HEK293T (cell line): ENCODE measurements at regions not wholly inside any gene's neighbourhood (a gene's known extent, or its start where the extent isn't known, plus 50 kb on each side); places are given as distances from the start of the nearest gene placed in this dataset.

Experiments used
- CTCF ChIA-PET: fragments of 350-600 bp; formaldehyde crosslinking; extraction: SDS; loops from one replicate; lab custom pipeline; 2021; ENCODE audit warnings: antibody characterized with exemption, inconsistent platforms; lab: Yijun Ruan, JAX
- POLR2A ChIA-PET: fragments of 350-600 bp; formaldehyde crosslinking; extraction: SDS; loops from one replicate; lab custom pipeline; 2020; ENCODE audit warnings: antibody characterized with exemption, inconsistent platforms; lab: Yijun Ruan, JAX
- DNase-seq: peaks from one replicate; pipeline ENCODE4 v3.0.0; 2012; ENCODE audit warnings: mixed read lengths; ENCODE audit errors: extremely low spot score
- ARNT ChIP-seq: fragments of 450-650 bp; IDR thresholded peaks from 2 replicates; pipeline ENCODE4 v1.6.1; 2017; ENCODE audit warnings: mild to moderate bottlenecking
- BHLHE40 ChIP-seq: fragments of 450-650 bp; IDR thresholded peaks from 2 replicates; pipeline ENCODE4 v1.6.1; 2016; ENCODE audit warnings: mild to moderate bottlenecking, moderate library complexity, borderline replicate concordance
- CTBP1 ChIP-seq: fragments of 450-650 bp; IDR thresholded peaks from 2 replicates; pipeline ENCODE4 v1.6.1; 2016; ENCODE audit warnings: borderline replicate concordance
- ELF4 ChIP-seq: fragments of 450-650 bp; IDR thresholded peaks from 2 replicates; pipeline ENCODE4 v1.6.1; 2017; ENCODE audit warnings: antibody characterized with exemption
- FOXA1 ChIP-seq: fragments of 450-650 bp; IDR thresholded peaks from 2 replicates; pipeline ENCODE4 v1.6.1; 2016; ENCODE audit warnings: mild to moderate bottlenecking
- FOXK2 ChIP-seq: fragments of 450-650 bp; IDR thresholded peaks from 2 replicates; pipeline ENCODE4 v1.6.1; 2016; ENCODE audit warnings: mild to moderate bottlenecking
- FOXM1 ChIP-seq: fragments of 450-650 bp; IDR thresholded peaks from 2 replicates; pipeline ENCODE4 v1.6.1; 2017; ENCODE audit warnings: mild to moderate bottlenecking, borderline replicate concordance
- HDGF ChIP-seq: fragments of 450-650 bp; IDR thresholded peaks from 2 replicates; pipeline ENCODE4 v1.6.1; 2017; ENCODE audit warnings: antibody characterized with exemption, borderline replicate concordance
- L3MBTL2 ChIP-seq: fragments of 450-650 bp; conservative IDR thresholded peaks from 2 replicates; pipeline ENCODE4 v1.6.1; 2016; ENCODE audit warnings: mild to moderate bottlenecking
- LEF1 ChIP-seq: fragments of 450-650 bp; IDR thresholded peaks from 2 replicates; pipeline ENCODE4 v1.6.1; 2017; ENCODE audit warnings: mild to moderate bottlenecking, borderline replicate concordance
- NFRKB ChIP-seq: fragments of 450-650 bp; IDR thresholded peaks from 2 replicates; pipeline ENCODE4 v1.6.1; 2016; ENCODE audit warnings: mild to moderate bottlenecking, moderate library complexity
- PKNOX1 ChIP-seq: fragments of 450-650 bp; IDR thresholded peaks from 2 replicates; pipeline ENCODE4 v1.6.1; 2016
- SP1 ChIP-seq: fragments of 450-650 bp; IDR thresholded peaks from 2 replicates; pipeline ENCODE4 v1.6.1; 2017
- SUZ12 ChIP-seq: fragments of 450-650 bp; IDR thresholded peaks from 2 replicates; pipeline ENCODE4 v1.6.1; 2016; ENCODE audit warnings: mild to moderate bottlenecking
- TARDBP ChIP-seq: fragments of 450-650 bp; IDR thresholded peaks from 2 replicates; pipeline ENCODE4 v1.6.1; 2016
- ZNF384 ChIP-seq: fragments of 450-650 bp; IDR thresholded peaks from 2 replicates; pipeline ENCODE4 v1.6.1; 2016

DNA sequence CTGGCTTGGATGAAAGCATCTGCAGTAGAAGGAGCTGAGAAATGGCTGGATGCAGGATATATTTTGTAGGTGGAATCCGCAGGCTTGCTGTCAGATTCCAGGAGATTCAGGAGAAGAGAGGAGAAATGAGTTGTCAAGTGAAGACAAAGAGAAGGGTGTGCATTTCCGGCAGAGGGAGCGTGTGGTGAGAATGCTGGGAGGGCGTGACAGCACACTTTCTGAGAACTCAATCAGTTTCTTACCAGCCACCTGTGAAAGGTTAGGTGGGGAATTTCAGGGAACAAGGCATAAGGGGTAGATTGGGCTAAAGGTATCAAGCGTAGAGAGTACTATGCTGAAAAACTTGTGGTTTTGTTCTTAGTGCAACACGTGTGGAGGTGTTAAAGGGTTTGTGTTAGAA lies 199.3 kb upstream of the ANKH start:
- TF ChIP-seq PKNOX1, result no peak
- no peak for TF ChIP-seq FOXK2
- TF ChIP-seq HDGF, result no peak
- TF ChIP-seq FOXA1, result no peak
- TF ChIP-seq SUZ12, result no peak
- TF ChIP-seq NFRKB, result no peak
- TF ChIP-seq FOXM1, result no peak
- TF ChIP-seq L3MBTL2, result no peak
- no peak for TF ChIP-seq CTBP1
- no peak for TF ChIP-seq TARDBP
- TF ChIP-seq LEF1, result no peak
- TF ChIP-seq SP1, result no peak
- ChIA-PET CTCF (no interaction called here), POLR2A (no interaction called here)
- DNase-seq, result no peak

DNA sequence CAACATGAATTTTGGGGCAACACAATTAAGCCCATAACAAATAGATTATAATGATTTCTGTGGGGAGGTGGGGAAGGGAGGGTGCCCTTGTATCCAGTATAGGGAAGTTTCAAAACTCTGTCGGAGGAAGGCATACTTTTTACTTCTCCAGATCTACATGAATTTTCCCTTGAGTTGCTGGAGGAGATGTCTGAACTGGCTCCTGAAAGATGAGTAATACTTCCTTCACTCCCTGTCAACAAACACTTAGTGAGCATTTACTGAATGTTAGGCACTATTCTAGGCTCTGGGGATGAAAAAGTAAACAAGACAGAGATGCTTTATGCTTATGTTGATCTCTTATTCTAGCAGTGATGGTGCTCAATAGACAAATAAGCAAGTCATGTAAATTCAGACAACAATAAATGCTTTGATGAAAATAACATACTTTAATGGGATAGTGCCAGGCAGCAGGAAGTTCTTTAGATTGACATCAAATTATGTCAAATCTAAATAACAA lies 197.9 kb upstream of the ANKH start:
- DNase-seq, result no peak
- ChIA-PET POLR2A (no interaction called here), CTCF (no interaction called here)
- no peak for TF ChIP-seq FOXA1
- no peak for TF ChIP-seq ZNF384
- TF ChIP-seq NFRKB, result no peak
- TF ChIP-seq TARDBP, result no peak
- no peak for TF ChIP-seq HDGF
- TF ChIP-seq FOXK2, result no peak
- TF ChIP-seq CTBP1, result no peak

GRCh38 chr5:15065091-15065490 lies 193.5 kb upstream of the ANKH start:
- ChIA-PET POLR2A (no interaction called here), CTCF (no interaction called here)
- TF ChIP-seq HDGF (no peak), NFRKB (no peak)
- DNase-seq, result no peak

GRCh38 chr5:15064396-15064795 lies 192.8 kb upstream of the ANKH start:
- ChIA-PET POLR2A (no interaction called here), CTCF (no interaction called here)
- no peak for DNase-seq
- no peak for TF ChIP-seq LEF1
- no peak for TF ChIP-seq FOXK2
- TF ChIP-seq ZNF384, result no peak
- no peak for TF ChIP-seq CTBP1
- no peak for TF ChIP-seq NFRKB
- TF ChIP-seq HDGF, result no peak
- TF ChIP-seq ARNT, result no peak
- no peak for TF ChIP-seq TARDBP
- no peak for TF ChIP-seq L3MBTL2
- TF ChIP-seq PKNOX1, result no peak
- TF ChIP-seq FOXM1, result no peak
- no peak for TF ChIP-seq SUZ12
- TF ChIP-seq BHLHE40, result no peak
- no peak for TF ChIP-seq FOXA1
- TF ChIP-seq SP1, result no peak

DNA sequence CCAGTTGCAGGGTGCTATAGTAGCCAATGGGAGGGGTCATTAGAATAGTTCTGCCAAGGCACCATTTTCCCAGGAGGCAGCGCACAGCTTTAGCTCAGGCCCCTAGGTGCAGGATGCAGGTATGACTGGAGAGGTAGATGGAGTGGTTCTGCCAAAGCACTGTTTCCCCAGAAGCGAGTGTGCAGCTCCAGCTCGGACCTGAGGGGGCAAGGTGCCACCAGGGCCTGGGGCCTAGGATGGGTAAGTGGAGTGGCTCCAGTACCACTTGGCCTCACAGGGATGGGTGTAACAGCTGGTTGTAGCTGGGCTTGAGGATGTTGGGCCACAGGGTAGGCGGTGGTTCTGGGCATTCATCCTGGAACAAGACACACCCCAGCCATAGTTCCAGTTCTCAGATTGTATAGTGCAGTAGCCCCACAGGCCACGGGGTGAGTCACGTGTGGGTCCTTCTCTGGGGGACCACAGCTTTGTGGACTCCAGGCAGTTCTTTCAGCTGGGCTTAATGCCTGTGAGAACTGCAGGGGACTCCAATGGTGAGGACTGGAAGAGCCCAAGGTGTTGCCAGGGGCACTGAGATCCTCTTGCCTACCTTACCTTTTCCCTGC lies 185.5 kb upstream of the ANKH start:
- ChIA-PET POLR2A (no interaction called here), CTCF (no interaction called here)
- TF ChIP-seq FOXM1, result no peak
- TF ChIP-seq NFRKB, result no peak
- no peak for DNase-seq

GRCh38 chr5:15044521-15044920 lies 172.9 kb upstream of the ANKH start:
- CTCF ChIA-PET, result no interaction called here
- POLR2A ChIA-PET, result no interaction called here
- no peak for TF ChIP-seq ELF4
- TF ChIP-seq TARDBP, result no peak
- no peak for TF ChIP-seq BHLHE40
- TF ChIP-seq FOXK2, result no peak
- TF ChIP-seq ZNF384, result no peak
- no peak for TF ChIP-seq PKNOX1
- TF ChIP-seq HDGF, result no peak
- no peak for TF ChIP-seq ARNT
- TF ChIP-seq NFRKB, result no peak
- TF ChIP-seq CTBP1, result no peak
- TF ChIP-seq SUZ12, result no peak
- no peak for TF ChIP-seq L3MBTL2
- no peak for TF ChIP-seq FOXA1
- no peak for TF ChIP-seq FOXM1
- TF ChIP-seq SP1, result no peak
- no peak for TF ChIP-seq LEF1
- DNase-seq, result no peak

DNA sequence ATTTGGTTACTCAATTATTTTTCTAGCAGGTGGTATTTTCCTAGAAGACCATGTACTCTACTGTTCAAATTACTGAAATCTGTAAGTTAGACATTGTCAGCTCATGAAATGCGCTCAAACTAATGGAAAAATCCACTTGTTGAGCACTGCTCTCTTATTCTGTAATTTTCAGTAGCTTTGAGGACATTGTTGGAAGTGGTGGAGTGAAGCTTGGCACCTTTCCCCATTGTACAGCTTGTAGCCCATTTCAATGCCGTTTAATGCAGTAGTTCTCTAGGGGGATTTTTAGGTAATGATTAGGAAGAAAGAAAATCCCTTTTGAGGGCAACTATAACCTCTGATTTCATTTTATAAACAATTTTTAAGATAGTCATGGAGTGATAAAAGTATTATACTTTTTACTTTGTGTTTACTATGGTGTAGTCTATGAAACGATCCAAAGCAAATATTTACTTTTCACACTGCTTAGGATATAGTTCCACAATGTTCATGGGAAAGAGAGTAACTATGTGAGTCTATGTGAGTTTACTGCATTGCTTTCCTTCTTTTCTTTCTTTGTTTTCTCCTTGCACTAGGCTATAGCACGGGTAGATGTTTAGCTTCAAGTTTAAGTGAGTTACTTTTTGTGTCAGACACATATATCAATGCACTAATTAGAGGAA lies 165.8 kb upstream of the ANKH start:
- TF ChIP-seq HDGF (no peak), PKNOX1 (no peak), TARDBP (no peak), SP1 (no peak), ZNF384 (no peak), L3MBTL2 (no peak), ELF4 (no peak), NFRKB (no peak), FOXA1 (no peak), SUZ12 (no peak), ARNT (no peak), BHLHE40 (no peak), FOXK2 (no peak), FOXM1 (no peak), CTBP1 (no peak), LEF1 (no peak)
- no peak for DNase-seq
- CTCF ChIA-PET, result no interaction called here
- POLR2A ChIA-PET, result no interaction called here
